HepG2 (cell line): ENCODE measurements at regions not wholly inside any gene's neighbourhood (a gene's known extent, or its start where the extent isn't known, plus 50 kb on each side); places are given as distances from the start of the nearest gene placed in this dataset.

Experiments used
- ATAC-seq: fragments of 200-7000 bp; cut with Tn5 transposase; 3 replicates; pipeline ENCODE4 v1.9.1; 2020; ENCODE audit warnings: mild to moderate bottlenecking, moderate library complexity
- BruUV-seq: library from RNA; stranded (reverse); fragments of 400-500 nt; replicated peaks from 2 replicates; lab custom pipeline; 2021; lab: Mats Ljungman, UMichigan
- CTCF ChIA-PET: fragments of 300-600 bp; formaldehyde crosslinking; extraction: SDS; loops from one replicate; lab custom pipeline; 2021; ENCODE audit warnings: low total read pairs, inconsistent platforms, low intra/inter-chr PET ratio; lab: Yijun Ruan, JAX
- POLR2A ChIA-PET: fragments of 350-600 bp; sonication (Branson Sonifier 250); formaldehyde crosslinking; loops from one replicate; lab custom pipeline; 2020; ENCODE audit warnings: antibody characterized with exemption, inconsistent platforms; lab: Yijun Ruan, JAX
- DNase-seq: peaks from one replicate; pipeline ENCODE4 v3.0.0-alpha.2; 2015; ENCODE audit warnings: low spot score
- FAIRE-seq: peaks from 3 replicates; lab custom pipeline; 2011; peaks lifted over from hg19 to GRCh38; lab: Jason Lieb, UNC
- H2AFZ ChIP-seq: one replicate; pipeline ENCODE4 v1.6.1; 2011; ENCODE audit warnings: low read length, inconsistent platforms
- H3K27ac ChIP-seq: fragments of 300-600 bp; 3 replicates; pipeline ENCODE4 v1.8.0; 2011; ENCODE audit warnings: mixed run types, mild to moderate bottlenecking, mixed read lengths, low read length, inconsistent platforms; ENCODE audit not compliant: insufficient read depth; ENCODE audit errors: extremely low read length
- H3K27me3 ChIP-seq, 2 experiments: fragments of 200-600 bp in 1 of 2; 2 replicates in 1 of 2; 3 replicates in 1 of 2; pipeline versions ENCODE4 v1.6.0 to v1.8.0; 2011; ENCODE audit warnings: low read length in 2 of 2, mild to moderate bottlenecking in 2 of 2, moderate library complexity in 2 of 2, inconsistent platforms in 1 of 2; ENCODE audit not compliant: insufficient read depth in 2 of 2, control insufficient read depth in 1 of 2
- H3K36me3 ChIP-seq, 2 experiments: fragments of 200-600 bp in 1 of 2; replicated peaks in 1 of 2; 2 replicates in 1 of 2; 3 replicates in 1 of 2; pipeline versions ENCODE4 v1.5.1 to v1.8.0; 2011; ENCODE audit warnings: low read length in 2 of 2, inconsistent platforms in 1 of 2; ENCODE audit not compliant: insufficient read depth in 2 of 2, control insufficient read depth in 1 of 2
- H3K4me1 ChIP-seq: 2 replicates; pipeline ENCODE4 v1.5.1; 2012; ENCODE audit warnings: low read length, inconsistent platforms; ENCODE audit not compliant: insufficient read depth
- H3K4me2 ChIP-seq: 2 replicates; pipeline ENCODE4 v1.6.0; 2011; ENCODE audit warnings: low read depth, low read length, inconsistent platforms
- H3K4me3 ChIP-seq, 3 experiments: fragments of 200-600 bp in 1 of 3; sonication (generic), shearing (Covaris generic) in 1 of 3; replicated peaks in 1 of 3; 2 replicates each; pipeline ENCODE4 v1.5.1; 2011 to 2016; ENCODE audit warnings: low read length in 3 of 3, inconsistent platforms in 2 of 3, low read depth in 2 of 3, mild to moderate bottlenecking in 2 of 3, control low read depth in 1 of 3, mixed read lengths in 1 of 3; ENCODE audit not compliant: insufficient read depth in 1 of 3
- H3K79me2 ChIP-seq: one replicate; pipeline ENCODE4 v1.6.1; 2011; ENCODE audit warnings: low read length, inconsistent platforms; ENCODE audit not compliant: insufficient read depth
- H3K9ac ChIP-seq: 2 replicates; pipeline ENCODE4 v1.6.0; 2011; ENCODE audit warnings: mild to moderate bottlenecking, low read depth, low read length, inconsistent platforms; ENCODE audit not compliant: insufficient read depth
- H3K9me3 ChIP-seq: 2 replicates; pipeline ENCODE4 v1.5.1; 2012; ENCODE audit warnings: mild to moderate bottlenecking, low read length
- H4K20me1 ChIP-seq: 2 replicates; pipeline ENCODE4 v1.6.0; 2011; ENCODE audit warnings: inconsistent platforms, mild to moderate bottlenecking, low read length, moderate library complexity; ENCODE audit not compliant: insufficient read depth
- CEBPB ChIP-seq: IDR thresholded peaks from 2 replicates; pipeline ENCODE4 v1.6.1; 2011; ENCODE audit warnings: low read depth, low read length, improper control_type of control experiment, borderline replicate concordance
- ELF4 ChIP-seq: sonication (generic); formaldehyde crosslinking; IDR thresholded peaks from 2 replicates; pipeline ENCODE4 v1.5.0; 2020; ENCODE audit warnings: missing genetic modification reagents, mild to moderate bottlenecking, moderate library complexity, borderline replicate concordance
- FOXC1 ChIP-seq: sonication (generic); formaldehyde crosslinking; IDR thresholded peaks from 2 replicates; pipeline ENCODE4 v1.8.0; 2022; ENCODE audit warnings: mild to moderate bottlenecking, missing genetic modification reagents, borderline replicate concordance
- FOXP4 ChIP-seq: sonication (generic); formaldehyde crosslinking; IDR thresholded peaks from 2 replicates; pipeline ENCODE4 v1.4.0; 2020; ENCODE audit warnings: missing genetic modification reagents
- HNRNPH1 ChIP-seq: fragments of 200-400 bp; formaldehyde crosslinking; optimal IDR thresholded peaks from 2 replicates; pipeline ENCODE3; 2017; ENCODE audit warnings: mild to moderate bottlenecking, low read depth, low read length
- KAT7 ChIP-seq: IDR thresholded peaks from 2 replicates; pipeline ENCODE4 v1.6.1; 2018; ENCODE audit warnings: borderline replicate concordance, missing compliant biosample characterization
- KDM5A ChIP-seq: fragments of 200-600 bp; sonication (generic); IDR thresholded peaks from 2 replicates; pipeline ENCODE4 v1.7.0; 2018; ENCODE audit warnings: antibody characterized with exemption, mild to moderate bottlenecking, low read length, borderline replicate concordance
- MAZ ChIP-seq, 2 experiments: sonication (generic) in 1 of 2; formaldehyde crosslinking in 1 of 2; IDR thresholded peaks; 2 replicates each; pipeline versions ENCODE4 v1.5.0 to v1.6.1; 2012 to 2020; ENCODE audit warnings: low read depth in 2 of 2, mild to moderate bottlenecking in 2 of 2, borderline replicate concordance in 1 of 2, improper control_type of control experiment in 1 of 2, low read length in 1 of 2, missing genetic modification reagents in 1 of 2, moderate library complexity in 1 of 2
- NFE2 ChIP-seq: sonication (generic); formaldehyde crosslinking; IDR thresholded peaks from 2 replicates; pipeline ENCODE4 v1.4.0; 2020; ENCODE audit warnings: missing genetic modification reagents
- PHB2 ChIP-seq: fragments of 450-650 bp; IDR thresholded peaks from 2 replicates; pipeline ENCODE4 v1.6.1; 2018; ENCODE audit not compliant: partially characterized antibody
- RFX5 ChIP-seq: IDR thresholded peaks from 2 replicates; pipeline ENCODE4 v1.6.1; 2011; ENCODE audit warnings: low read depth, low read length, improper control_type of control experiment
- TARDBP ChIP-seq: sonication (generic); formaldehyde crosslinking; IDR thresholded peaks from 2 replicates; pipeline ENCODE4 v1.8.0; 2022; ENCODE audit warnings: mild to moderate bottlenecking, missing genetic modification reagents
- ZNF235 ChIP-seq: sonication (generic); formaldehyde crosslinking; IDR thresholded peaks from 2 replicates; pipeline ENCODE4 v1.8.1; 2023; ENCODE audit warnings: mild to moderate bottlenecking, missing genetic modification reagents, borderline replicate concordance
- ZNF44 ChIP-seq: sonication (generic); formaldehyde crosslinking; IDR thresholded peaks from 2 replicates; pipeline ENCODE4 v1.5.1; 2020; ENCODE audit warnings: mild to moderate bottlenecking, missing genetic modification reagents
- ZNF672 ChIP-seq: sonication (generic); formaldehyde crosslinking; IDR thresholded peaks from 2 replicates; pipeline ENCODE4 v1.8.1; 2022; ENCODE audit warnings: missing genetic modification reagents
- ZNF713 ChIP-seq: sonication (generic); formaldehyde crosslinking; IDR thresholded peaks from 2 replicates; pipeline ENCODE4 v1.4.0; 2020; ENCODE audit warnings: mild to moderate bottlenecking, missing genetic modification reagents
- ZNF740 ChIP-seq: sonication (generic); formaldehyde crosslinking; IDR thresholded peaks from 2 replicates; pipeline ENCODE4 v1.4.0; 2020; ENCODE audit warnings: missing genetic modification reagents
- ZNF878 ChIP-seq: sonication (generic); formaldehyde crosslinking; IDR thresholded peaks from 2 replicates; pipeline ENCODE4 v1.8.1; 2023; ENCODE audit warnings: mild to moderate bottlenecking, missing genetic modification reagents, moderate library complexity
- WGBS: methylation state at CpG from one replicate; pipeline ENCODE4 v1.1.6; 2017; ENCODE audit warnings: low lambda C conversion rate; 5-methylcytosine and 5-hydroxymethylcytosine counted together
- in situ Hi-C: cut with HindIII; loops from 2 replicates; pipeline ENCODE4 v1.10.0; 2017; ENCODE audit warnings: low pct_unique_long_range_greater_than_20kb; ENCODE audit not compliant: extremely low pct_ligation_motif_present
- intact Hi-C: fragments of 100-400 bp; cut with micrococcal nuclease; formaldehyde crosslinking; loops from one replicate; pipeline ENCODE4 v1.10.0; 2022; ENCODE audit not compliant: unreplicated experiment

- Histone ChIP-seq H3K4me3 (no peak overlapping the region), H3K9ac (no peak overlapping the region), H3K9me3 (no peaks in the 10 kb centered on the region), H3K79me2 (no peaks in the 10 kb centered on the region), H3K36me3 (no peaks in the 10 kb centered on the region), H3K4me2 (no peak overlapping the region), H4K20me1 (no peaks in the 10 kb centered on the region), H3K27me3 (no peaks in the 10 kb centered on the region), H3K27ac (no peak overlapping the region), H3K4me1 (no peaks in the 10 kb centered on the region), H2AFZ (no peak overlapping the region)
- BruUV-seq: no TSS peak
- in situ Hi-C loops (no loop called here), intact Hi-C loops (no loop called here)
- POLR2A ChIA-PET: no interaction called here
- CTCF ChIA-PET: no interaction called here
- ATAC-seq (no peak), DNase-seq (no peak), FAIRE-seq (no peak)
- 24% methylated on average over 4 of the region's 4 CpGs for WGBS
- TF ChIP-seq HNRNPH1 (no peak), ELF4 (CRISPR knock-in tag) (no peak), KAT7 (no peak), PHB2 (no peak), TARDBP (CRISPR knock-in tag) (no peak), ZNF672 (CRISPR knock-in tag) (no peak), ZNF740 (CRISPR knock-in tag) (no peak), NFE2 (CRISPR knock-in tag) (no peak), MAZ (IDR thresholded peaks at IDR 0.05; ENCODE audit: borderline replicate concordance, low read depth, low read length) (no peak), MAZ (CRISPR knock-in tag; IDR thresholded peaks at IDR 0.05; ENCODE audit: low read depth) (no peak), CEBPB (no peak), ZNF713 (CRISPR knock-in tag) (no peak), ZNF44 (CRISPR knock-in tag) (no peak), FOXP4 (CRISPR knock-in tag) (no peak), ZNF235 (no peak), FOXC1 (CRISPR knock-in tag) (no peak), RFX5 (no peak), ZNF878 (no peak), KDM5A (no peak)
These were observed 244.3 kb upstream of the KCND2 start for GRCh38 chr7:120028636-120029035.
